H1 (cell line): ENCODE measurements at regions not wholly inside any gene's neighbourhood (a gene's known extent, or its start where the extent isn't known, plus 50 kb on each side); places are given as distances from the start of the nearest gene placed in this dataset.

ENCODE experiments used
- CTCF ChIA-PET: fragments of 300-600 bp; sonication (Branson Sonifier 250); formaldehyde crosslinking; loops from one replicate; lab custom pipeline; 2021; ENCODE audit not compliant: partially characterized antibody; lab: Charles Lee
- POLR2A ChIA-PET: fragments of 300-600 bp; sonication (Branson Sonifier 250); formaldehyde crosslinking; loops from one replicate; lab custom pipeline; 2021; ENCODE audit warnings: inconsistent platforms; ENCODE audit not compliant: partially characterized antibody; lab: Charles Lee
- DNase-seq, 2 experiments: peaks; one replicate each; pipeline versions ENCODE4 v3.0.0 to v3.0.0-alpha.2; 2010 to 2022; ENCODE audit warnings: low spot score in 2 of 2, low read depth in 1 of 2, mixed read lengths in 1 of 2
- FAIRE-seq: peaks from 2 replicates; lab custom pipeline; 2011; peaks lifted over from hg19 to GRCh38; lab: Jason Lieb, UNC
- H2AFZ ChIP-seq: 2 replicates; pipeline ENCODE4 v1.8.1; 2012; ENCODE audit warnings: low read length, inconsistent platforms
- H2AK5ac ChIP-seq: 2 replicates; pipeline ENCODE4 v1.6.1; 2013; ENCODE audit warnings: low read depth, low read length
- H2BK120ac ChIP-seq: replicated peaks from 2 replicates; pipeline ENCODE3; 2013; ENCODE audit warnings: low read depth, low read length, inconsistent platforms
- H2BK12ac ChIP-seq: 2 replicates; pipeline ENCODE4 v1.6.1; 2013; ENCODE audit warnings: low read depth, low read length
- H2BK15ac ChIP-seq: 2 replicates; pipeline ENCODE4 v1.6.1; 2013; ENCODE audit warnings: low read length
- H2BK20ac ChIP-seq: 2 replicates; pipeline ENCODE4 v1.6.1; 2013; ENCODE audit warnings: low read length
- H2BK5ac ChIP-seq: 2 replicates; pipeline ENCODE4 v1.6.1; 2013; ENCODE audit warnings: low read depth, low read length
- H3K14ac ChIP-seq: 2 replicates; pipeline ENCODE4 v1.6.1; 2013; ENCODE audit warnings: inconsistent platforms; ENCODE audit not compliant: insufficient read length
- H3K18ac ChIP-seq: 2 replicates; pipeline ENCODE4 v1.6.1; 2013; ENCODE audit warnings: low read length; ENCODE audit errors: extremely low read depth
- H3K23ac ChIP-seq: 2 replicates; pipeline ENCODE4 v1.6.1; 2013; ENCODE audit warnings: inconsistent platforms; ENCODE audit not compliant: insufficient read length
- H3K23me2 ChIP-seq: 2 replicates; pipeline ENCODE4 v1.6.1; 2013; ENCODE audit warnings: low read depth, low read length
- H3K27ac ChIP-seq: 2 replicates; pipeline ENCODE4 v1.6.1; 2011; ENCODE audit warnings: low read depth, low read length, inconsistent platforms
- H3K27me3 ChIP-seq, 4 experiments: replicated peaks in 1 of 4; 1 replicate in 1 of 4; 2 replicates in 3 of 4; pipeline versions ENCODE4 v1.6.1 to v1.8.1; 2011 to 2013; ENCODE audit warnings: low read length in 3 of 4, mild to moderate bottlenecking in 3 of 4, inconsistent platforms in 2 of 4, mixed read lengths in 2 of 4, moderate library complexity in 1 of 4; ENCODE audit not compliant: control insufficient read depth in 3 of 4, insufficient read depth in 3 of 4; ENCODE audit errors: extremely low read depth in 1 of 4
- H3K36me3 ChIP-seq, 4 experiments: 2 replicates each; pipeline versions ENCODE4 v1.6.1 to v1.8.1; 2011 to 2013; ENCODE audit warnings: mild to moderate bottlenecking in 4 of 4, low read length in 3 of 4, moderate library complexity in 2 of 4, control low read depth in 1 of 4, inconsistent platforms in 1 of 4; ENCODE audit not compliant: insufficient read depth in 4 of 4, control insufficient read depth in 2 of 4
- H3K4ac ChIP-seq: replicated peaks from 2 replicates; pipeline ENCODE3; 2013; ENCODE audit warnings: low read length, low read depth, mixed read lengths, inconsistent platforms; ENCODE audit not compliant: insufficient read length
- H3K4me1 ChIP-seq, 4 experiments: replicated peaks in 1 of 4; 1 replicate in 1 of 4; 2 replicates in 3 of 4; pipeline versions ENCODE4 v1.6.1 to v1.8.1; 2011 to 2013; ENCODE audit warnings: low read length in 3 of 4, inconsistent platforms in 2 of 4, mixed read lengths in 1 of 4; ENCODE audit not compliant: insufficient read depth in 4 of 4, control insufficient read depth in 3 of 4
- H3K4me2 ChIP-seq, 2 experiments: 2 replicates each; pipeline versions ENCODE4 v1.6.1 to v1.8.1; 2011 to 2013; ENCODE audit warnings: low read depth in 2 of 2, low read length in 2 of 2, control low read depth in 1 of 2, inconsistent platforms in 1 of 2, mild to moderate bottlenecking in 1 of 2; ENCODE audit not compliant: insufficient read depth in 1 of 2
- H3K4me3 ChIP-seq, 4 experiments: fragments of 200-600, 300-600 bp in 1 of 4; sonication (generic), shearing (Covaris generic), sonication (Bioruptor Twin) in 1 of 4; 2 replicates each; pipeline versions ENCODE4 v1.5.1 to v1.8.1; 2011 to 2016; ENCODE audit warnings: low read length in 4 of 4, low read depth in 3 of 4, control low read depth in 2 of 4, inconsistent platforms in 2 of 4, mild to moderate bottlenecking in 2 of 4, mixed read lengths in 1 of 4, moderate library complexity in 1 of 4; ENCODE audit not compliant: insufficient read depth in 2 of 4; ENCODE audit errors: extremely low read depth in 1 of 4
- H3K56ac ChIP-seq: replicated peaks from 2 replicates; pipeline ENCODE3; 2013; ENCODE audit warnings: low read depth, mild to moderate bottlenecking, mixed read lengths, low read length, inconsistent platforms; ENCODE audit not compliant: insufficient read length
- H3K79me1 ChIP-seq: 2 replicates; pipeline ENCODE4 v1.6.1; 2013; ENCODE audit warnings: low read depth, low read length, control low read depth
- H3K79me2 ChIP-seq, 2 experiments: 2 replicates each; pipeline versions ENCODE4 v1.6.1 to v1.8.1; 2012 to 2013; ENCODE audit warnings: low read length in 2 of 2, mild to moderate bottlenecking in 2 of 2, inconsistent platforms in 1 of 2; ENCODE audit not compliant: insufficient read depth in 2 of 2, control insufficient read depth in 1 of 2
- H3K9ac ChIP-seq, 4 experiments: replicated peaks in 1 of 4; 1 replicate in 1 of 4; 2 replicates in 3 of 4; pipeline versions ENCODE4 v1.6.1 to v1.8.1; 2011 to 2013; ENCODE audit warnings: low read depth in 3 of 4, low read length in 3 of 4, control low read depth in 2 of 4, mild to moderate bottlenecking in 2 of 4, moderate library complexity in 2 of 4, inconsistent platforms in 1 of 4; ENCODE audit errors: extremely low read depth in 1 of 4
- H3K9me3 ChIP-seq, 2 experiments: 2 replicates each; pipeline versions ENCODE4 v1.6.1 to v1.8.1; 2012 to 2013; ENCODE audit warnings: mild to moderate bottlenecking in 2 of 2, moderate library complexity in 2 of 2, control low read depth in 1 of 2, inconsistent platforms in 1 of 2, low read depth in 1 of 2, low read length in 1 of 2, mixed read lengths in 1 of 2; ENCODE audit not compliant: insufficient read depth in 2 of 2
- H4K20me1 ChIP-seq, 2 experiments: replicated peaks in 1 of 2; 2 replicates each; pipeline versions ENCODE3 to v1.8.1; 2011 to 2013; ENCODE audit warnings: inconsistent platforms in 2 of 2, low read length in 2 of 2, mild to moderate bottlenecking in 1 of 2; ENCODE audit not compliant: insufficient read depth in 2 of 2, control insufficient read depth in 1 of 2
- H4K5ac ChIP-seq: 2 replicates; pipeline ENCODE4 v1.6.1; 2013; ENCODE audit warnings: low read length, low read depth, mixed read lengths, inconsistent platforms; ENCODE audit not compliant: insufficient read length
- H4K8ac ChIP-seq: 2 replicates; pipeline ENCODE4 v1.8.0; 2013; ENCODE audit warnings: mild to moderate bottlenecking, moderate library complexity, low read length, inconsistent platforms; ENCODE audit not compliant: insufficient read depth; ENCODE audit errors: extremely low read depth
- H4K91ac ChIP-seq: replicated peaks from 2 replicates; pipeline ENCODE3; 2013; ENCODE audit warnings: low read length, mixed read lengths, inconsistent platforms; ENCODE audit not compliant: insufficient read length
- BRCA1 ChIP-seq: IDR thresholded peaks from 2 replicates; pipeline ENCODE4 v1.6.1; 2012; ENCODE audit warnings: low read depth, low read length, improper control_type of control experiment
- CTBP2 ChIP-seq: IDR thresholded peaks from 2 replicates; pipeline ENCODE4 v1.7.0; 2011; ENCODE audit warnings: borderline replicate concordance, mild to moderate bottlenecking, moderate library complexity, mixed read lengths, low read length; ENCODE audit not compliant: insufficient read depth, insufficient read length
- E2F6 ChIP-seq: IDR thresholded peaks from 2 replicates; pipeline ENCODE4 v1.6.1; 2012; ENCODE audit warnings: inconsistent platforms
- KDM4A ChIP-seq: IDR thresholded peaks from one replicate; pipeline ENCODE4 v1.7.1; 2012; ENCODE audit warnings: low read depth, mild to moderate bottlenecking, moderate library complexity, low read length, inconsistent platforms; ENCODE audit not compliant: severe bottlenecking
- NRF1 ChIP-seq: IDR thresholded peaks from 2 replicates; pipeline ENCODE4 v1.6.1; 2011; ENCODE audit warnings: mild to moderate bottlenecking, low read depth, low read length, improper control_type of control experiment
- RBBP5 ChIP-seq: IDR thresholded peaks from 2 replicates; pipeline ENCODE4 v1.7.1; 2012; ENCODE audit warnings: low read depth, mild to moderate bottlenecking, inconsistent platforms, low read length, moderate library complexity, borderline replicate concordance
- RNF2 ChIP-seq: fragments of 200-900, 300-1000 bp; sonication (generic); IDR thresholded peaks from 2 replicates; pipeline ENCODE4 v1.7.1; 2016; ENCODE audit warnings: borderline replicate concordance, low read depth, mild to moderate bottlenecking, antibody characterized with exemption, low read length; ENCODE audit not compliant: poor library complexity, severe bottlenecking; ENCODE audit errors: missing control alignments
- SP2 ChIP-seq: IDR thresholded peaks from 2 replicates; pipeline ENCODE4 v1.6.1; 2012; ENCODE audit warnings: mild to moderate bottlenecking, low read length, inconsistent platforms
- SP4 ChIP-seq: IDR thresholded peaks from 2 replicates; pipeline ENCODE4 v1.6.1; 2012; ENCODE audit warnings: low read length, inconsistent platforms
- TAF7 ChIP-seq: optimal IDR thresholded peaks from 2 replicates; pipeline ENCODE3; 2011; ENCODE audit warnings: low read depth, mild to moderate bottlenecking, inconsistent platforms, low read length, moderate library complexity, borderline replicate concordance
- TBP ChIP-seq: IDR thresholded peaks from 2 replicates; pipeline ENCODE4 v1.6.1; 2011; ENCODE audit warnings: low read depth, low read length, improper control_type of control experiment
- WGBS, 2 experiments: shearing (Covaris generic) in 1 of 2; methylation state at CpG; one replicate each; pipeline versions ENCODE4 v1.1.6 to v1.1.7; 2013 to 2015; ENCODE audit warnings: low lambda C conversion rate in 2 of 2, mixed read lengths in 2 of 2, inconsistent platforms in 1 of 2, low coverage in 1 of 2, missing lambda C conversion rate in 1 of 2; ENCODE audit not compliant: insufficient replicate concordance in 2 of 2, insufficient coverage in 1 of 2, insufficient read length in 1 of 2; ENCODE audit errors: extremely low coverage in 1 of 2, missing lambda C conversion rate in 1 of 2; 5-methylcytosine and 5-hydroxymethylcytosine counted together

- H3K79me1 ChIP-seq, result no peaks in the 10 kb centered on the region
- no peak overlapping the region; the same call in 1 of the 2 replicates for H2AK5ac ChIP-seq
- no peak overlapping the region for H2AFZ ChIP-seq
- H3K9ac ChIP-seq, result no peak overlapping the region
- no peak overlapping the region for H2BK20ac ChIP-seq
- H3K4ac ChIP-seq, result no peak overlapping the region
- no peak for DNase-seq
- no peak overlapping the region for H3K56ac ChIP-seq
- H3K18ac ChIP-seq, result no peak overlapping the region
- H2BK5ac ChIP-seq, result no peak overlapping the region
- no peak overlapping the region for H2BK120ac ChIP-seq
- no peak overlapping the region for H3K4me2 ChIP-seq
- ChIA-PET POLR2A (no interaction called here), CTCF (interaction anchor here (1.7 kb wide), 1 partner anchor 102 kb away, joined by 6 read pairs; no protein-coding TSS in a partner anchor)
- no peaks in the 10 kb centered on the region for H3K27me3 ChIP-seq
- H3K23me2 ChIP-seq, result no peaks in the 10 kb centered on the region
- H3K4me1 ChIP-seq, result peaks cover 2 to 6% (median 3%) of the 10 kb centered on the region in 4 experiments; a peak in 4 of 7 replicates
- H4K91ac ChIP-seq, result no peak overlapping the region
- H2BK12ac ChIP-seq, result no peak overlapping the region
- no peak overlapping the region for H3K4me3 ChIP-seq
- H4K20me1 ChIP-seq, result no peaks in the 10 kb centered on the region
- FAIRE-seq, result no peak
- H3K27ac ChIP-seq, result no peak overlapping the region
- WGBS, 2 experiments, result 86% methylated on average over 8 of the region's 9 CpGs; no CpG with 5 or more reads in 1 of the 2 experiments
- no peak overlapping the region for H2BK15ac ChIP-seq
- no peak overlapping the region for H3K23ac ChIP-seq
- no peak overlapping the region for H4K8ac ChIP-seq
- H3K14ac ChIP-seq, result no peak overlapping the region
- no peak overlapping the region for H4K5ac ChIP-seq
- no peaks in the 10 kb centered on the region; a peak in 1 of 4 replicates for H3K9me3 ChIP-seq
- H3K79me2 ChIP-seq, result no peaks in the 10 kb centered on the region
- H3K36me3 ChIP-seq, result no peaks in the 10 kb centered on the region
- no peak for TF ChIP-seq SP2
- TF ChIP-seq TAF7, result no peak
- TF ChIP-seq BRCA1, result no peak
- no peak for TF ChIP-seq RBBP5
- TF ChIP-seq SP4, result no peak
- TF ChIP-seq E2F6, result no peak
- TF ChIP-seq RNF2, result no peak
- no peak for TF ChIP-seq KDM4A
- TF ChIP-seq CTBP2, result no peak
- TF ChIP-seq NRF1, result no peak
- TF ChIP-seq TBP, result no peak
Measured at GRCh38 chr2:37774976-37775907, 103.8 kb upstream of the CDC42EP3 start.
